Fibroblast of skin of right quadriceps (primary cell): ENCODE measurements at regions not wholly inside any gene's neighbourhood (a gene's known extent, or its start where the extent isn't known, plus 50 kb on each side); places are given as distances from the start of the nearest gene placed in this dataset.

Experiments used
- DNase-seq: peaks from one replicate; pipeline ENCODE4 v3.0.0-alpha.2; 2013

DNA sequence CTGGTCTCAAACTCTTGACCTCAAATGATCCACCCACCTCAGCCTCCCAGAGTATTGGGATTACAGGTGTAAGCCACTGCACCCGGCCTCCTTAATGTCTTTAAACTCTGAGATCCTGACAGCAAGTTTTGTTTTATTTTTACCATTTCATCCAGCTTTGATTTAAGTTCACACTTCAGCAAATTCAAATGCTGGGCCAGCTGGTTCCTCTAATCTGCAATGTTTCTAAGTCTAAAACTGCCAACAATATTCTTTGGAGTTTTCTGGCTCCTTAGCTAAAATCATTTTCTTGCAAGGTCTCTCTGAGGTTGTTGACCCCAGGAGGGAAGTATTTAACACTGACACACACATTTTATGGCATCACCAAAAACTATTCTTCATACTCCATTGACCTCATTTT is 72.0 kb upstream of the COL24A1 start:
- no peak for DNase-seq

DNA sequence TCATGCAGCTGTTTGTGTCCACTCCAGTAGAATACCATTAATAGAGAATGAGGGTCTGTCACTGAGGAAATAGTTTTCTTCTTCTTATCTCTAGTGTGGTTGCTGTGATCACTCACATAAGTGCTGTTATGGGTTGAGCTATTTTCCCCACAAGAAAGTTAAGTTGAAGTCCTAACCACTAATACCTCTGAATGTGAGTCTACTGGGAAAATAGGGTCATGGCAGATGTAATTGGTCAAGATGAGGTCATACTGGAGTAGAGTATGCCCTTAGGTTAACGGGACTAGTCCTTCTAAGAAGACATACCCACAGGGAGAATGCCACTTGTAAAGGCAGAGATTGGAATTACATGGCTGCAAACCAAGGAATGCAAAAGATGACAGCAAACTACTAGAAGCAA is 70.5 kb upstream of the COL24A1 start:
- peak; percentile 8 for DNase-seq

DNA sequence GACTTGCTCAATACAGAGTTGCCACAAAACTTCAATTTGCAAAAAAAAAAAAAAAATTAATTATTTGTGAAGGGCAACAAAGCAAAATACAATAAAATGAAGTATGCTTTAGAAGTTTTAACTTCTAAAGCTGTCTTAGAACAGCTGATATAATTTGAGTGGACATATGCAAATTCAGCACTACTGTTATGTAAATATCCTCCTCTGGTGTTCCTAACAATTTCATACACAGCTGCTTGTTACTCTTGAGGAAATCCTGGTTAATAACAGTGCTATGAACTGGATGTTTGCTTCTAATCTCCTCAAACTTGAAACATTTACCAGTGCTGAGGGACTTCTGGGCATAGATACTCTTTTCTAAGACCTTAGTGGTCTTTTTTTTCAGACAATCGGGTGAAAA is 69.6 kb upstream of the COL24A1 start:
- DNase-seq, result peak; percentile 9

DNA sequence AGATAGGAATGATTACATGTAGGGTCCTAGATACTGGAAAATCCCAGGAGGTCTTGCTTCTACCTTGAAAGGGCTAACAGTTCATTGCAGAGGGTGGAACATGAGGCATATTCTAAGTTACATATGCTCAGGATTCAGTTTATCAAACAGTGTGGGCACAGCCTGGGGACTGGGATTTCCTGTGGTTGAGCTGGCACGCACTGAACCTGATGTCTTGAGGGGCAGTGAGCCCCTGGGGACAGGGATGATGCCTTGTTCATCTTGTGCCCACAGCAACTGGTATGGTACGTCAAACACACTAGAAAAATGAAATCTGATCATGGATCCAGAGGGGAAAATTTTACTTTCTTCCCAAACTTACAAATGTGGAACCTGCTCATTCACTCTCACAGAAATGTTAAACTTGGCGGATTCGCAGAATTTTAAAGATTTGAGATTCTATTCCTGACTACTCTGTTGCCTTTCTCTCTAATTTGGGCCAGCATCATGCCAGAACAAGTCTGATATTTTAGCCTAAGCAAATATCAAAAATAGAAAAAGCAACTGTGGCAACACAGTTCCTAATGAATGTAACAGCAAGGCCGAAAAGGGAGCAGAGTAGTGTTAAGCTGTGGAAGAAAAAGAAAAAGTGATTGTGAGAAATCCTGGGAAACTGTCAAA is 68.2 kb upstream of the COL24A1 start:
- DNase-seq, result no peak

DNA sequence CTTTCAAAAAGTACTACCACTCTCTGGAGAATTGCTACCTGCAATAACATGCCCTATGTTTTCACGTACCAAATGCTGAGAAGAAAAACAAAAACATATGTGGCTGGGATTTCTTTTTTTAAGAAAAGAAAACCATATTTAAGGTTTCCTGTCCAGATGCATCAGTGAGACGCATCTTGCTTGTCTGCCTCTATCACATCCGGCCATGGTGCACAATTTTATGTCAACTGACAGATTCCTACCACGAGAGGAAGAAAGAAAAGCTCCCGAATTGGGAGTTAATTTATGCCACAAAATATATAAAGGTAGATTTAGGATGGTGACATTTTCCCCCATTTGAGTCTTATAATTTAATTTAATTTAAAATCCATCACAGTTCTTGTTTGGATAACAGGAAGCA is 62.3 kb upstream of the COL24A1 start:
- no peak for DNase-seq

DNA sequence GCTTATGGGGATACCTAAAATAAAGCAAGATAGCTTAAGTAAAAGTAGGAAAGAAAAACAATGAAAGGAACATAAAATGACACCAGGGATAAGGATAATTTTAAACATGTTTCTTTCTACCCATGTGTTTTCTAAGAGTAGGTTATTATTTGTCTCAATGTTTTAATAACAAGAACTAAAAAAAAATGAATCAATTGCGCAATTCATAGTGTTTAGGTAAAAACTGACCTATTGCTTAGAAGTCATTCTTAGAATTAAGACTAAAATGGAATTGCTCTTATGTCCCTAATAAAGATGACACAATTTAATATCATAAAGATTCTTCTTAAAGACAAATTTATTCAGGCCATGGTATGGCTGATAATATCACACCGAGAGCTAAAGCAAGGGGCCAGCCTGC is 58.0 kb upstream of the COL24A1 start:
- DNase-seq, result no peak

DNA sequence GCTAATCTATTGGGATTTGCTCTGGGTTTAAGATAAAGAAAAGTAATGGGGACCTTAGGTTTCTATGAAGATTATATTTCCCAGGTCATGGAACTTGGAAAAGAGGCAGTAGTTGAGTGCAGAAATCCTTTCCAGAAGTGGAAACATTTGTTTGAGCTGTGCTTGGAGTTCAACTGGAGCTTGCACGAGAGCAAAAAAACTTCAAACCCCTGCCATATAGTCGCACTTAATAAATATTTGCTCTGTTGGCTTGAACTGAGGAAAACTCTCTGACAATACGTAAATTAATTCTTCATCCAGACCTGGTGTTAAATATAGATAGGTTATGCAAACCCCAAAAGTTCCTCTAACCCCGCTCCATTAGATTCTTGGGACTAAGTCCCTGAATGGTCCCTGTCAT is 52.8 kb upstream of the COL24A1 start:
- no peak for DNase-seq

DNA sequence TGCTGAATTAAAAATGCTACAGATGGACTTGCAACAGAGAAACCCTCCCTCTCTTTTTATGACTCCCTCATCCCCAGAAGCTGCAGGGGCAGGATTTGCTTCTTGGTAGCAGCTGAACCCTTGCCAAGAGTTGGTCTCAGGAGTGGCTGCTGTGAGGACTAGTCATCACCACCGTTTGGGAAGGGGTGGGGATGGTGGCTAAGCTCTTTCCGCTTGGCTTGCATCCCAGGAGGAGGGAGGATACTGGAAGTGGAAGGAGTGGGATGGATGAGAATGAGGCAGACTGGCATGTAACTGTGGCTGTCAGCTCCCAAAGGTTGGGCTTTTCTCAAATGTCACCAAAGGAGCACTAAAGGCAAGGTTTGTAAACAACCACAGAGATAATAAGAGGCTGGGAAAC is 50.8 kb upstream of the COL24A1 start:
- peak; percentile 97 for DNase-seq
